Mesenchymal stem cell (in vitro differentiated cells and primary cell): ENCODE measurements at regions not wholly inside any gene's neighbourhood (a gene's known extent, or its start where the extent isn't known, plus 50 kb on each side); places are given as distances from the start of the nearest gene placed in this dataset.
A peak's percentile ranks its signal among the peaks of the same experiment; 100 is the strongest.
"Not testable (repeated sequence)": the region's sequence is repeated elsewhere in the genome, so short reads cannot be mapped to it uniquely, and the experiment has no call there.

Source experiments
- DNase-seq: peaks from one replicate; pipeline ENCODE4 v3.0.0-alpha.2; 2013
- H2AFZ ChIP-seq: one replicate; pipeline ENCODE4 v1.6.1; 2013; ENCODE audit warnings: low read depth, mild to moderate bottlenecking, control low read depth, inconsistent platforms, low read length, moderate library complexity
- H2AK5ac ChIP-seq: 2 replicates; pipeline ENCODE4 v1.6.1; 2013; ENCODE audit warnings: low read length, moderate library complexity, mild to moderate bottlenecking, inconsistent platforms; ENCODE audit not compliant: severe bottlenecking
- H2BK120ac ChIP-seq: one replicate; pipeline ENCODE4 v1.6.1; 2013; ENCODE audit warnings: low read depth, mild to moderate bottlenecking, inconsistent platforms, low read length, moderate library complexity
- H2BK12ac ChIP-seq, 2 experiments: one replicate each; pipeline ENCODE4 v1.6.1; 2013; ENCODE audit warnings: inconsistent platforms in 2 of 2, low read length in 2 of 2, mild to moderate bottlenecking in 2 of 2, moderate library complexity in 2 of 2, control low read depth in 1 of 2
- H2BK15ac ChIP-seq: one replicate; pipeline ENCODE4 v1.6.1; 2013; ENCODE audit warnings: mild to moderate bottlenecking, low read depth, inconsistent platforms; ENCODE audit not compliant: poor library complexity, severe bottlenecking
- H2BK5ac ChIP-seq: 2 replicates; pipeline ENCODE4 v1.6.1; 2013; ENCODE audit warnings: low read depth, mild to moderate bottlenecking, low read length, control low read depth, inconsistent platforms; ENCODE audit not compliant: poor library complexity, severe bottlenecking
- H3K14ac ChIP-seq, 2 experiments: one replicate each; pipeline ENCODE4 v1.6.1; 2013; ENCODE audit warnings: inconsistent platforms in 2 of 2, low read length in 2 of 2, control low read depth in 1 of 2, mild to moderate bottlenecking in 1 of 2, moderate library complexity in 1 of 2
- H3K18ac ChIP-seq, 2 experiments: one replicate each; pipeline ENCODE4 v1.6.1; 2013; ENCODE audit warnings: inconsistent platforms in 2 of 2, low read length in 2 of 2, control low read depth in 1 of 2, low read depth in 1 of 2, mild to moderate bottlenecking in 1 of 2
- H3K23ac ChIP-seq, 2 experiments: one replicate each; pipeline ENCODE4 v1.6.1; 2013; ENCODE audit warnings: inconsistent platforms in 2 of 2, low read length in 2 of 2, mild to moderate bottlenecking in 2 of 2, moderate library complexity in 2 of 2, control low read depth in 1 of 2
- H3K27ac ChIP-seq: 2 replicates; pipeline ENCODE4 v1.5.1; 2013; ENCODE audit warnings: mild to moderate bottlenecking, moderate library complexity, low read length, control low read depth, inconsistent platforms; ENCODE audit not compliant: poor library complexity, severe bottlenecking
- H3K27me3 ChIP-seq, 2 experiments: 2 replicates each; pipeline versions ENCODE4 v1.6.1 to v1.7.0; 2013; ENCODE audit warnings: low read length in 2 of 2, mild to moderate bottlenecking in 2 of 2, moderate library complexity in 2 of 2, control low read depth in 1 of 2, inconsistent platforms in 1 of 2; ENCODE audit not compliant: control insufficient read depth in 1 of 2, insufficient read depth in 1 of 2
- H3K36me3 ChIP-seq, 2 experiments: 2 replicates each; pipeline versions ENCODE4 v1.6.1 to v1.7.0; 2013; ENCODE audit warnings: low read length in 2 of 2, control low read depth in 1 of 2, inconsistent platforms in 1 of 2, low read depth in 1 of 2, mild to moderate bottlenecking in 1 of 2; ENCODE audit not compliant: insufficient read depth in 2 of 2, control insufficient read depth in 1 of 2
- H3K4ac ChIP-seq, 2 experiments: one replicate each; pipeline ENCODE4 v1.6.1; 2013; ENCODE audit warnings: inconsistent platforms in 2 of 2, low read length in 2 of 2, mild to moderate bottlenecking in 2 of 2, moderate library complexity in 2 of 2, control low read depth in 1 of 2, low read depth in 1 of 2
- H3K4me1 ChIP-seq: 2 replicates; pipeline ENCODE4 v1.6.1; 2013; ENCODE audit warnings: low read depth, low read length, control low read depth; ENCODE audit not compliant: control insufficient read depth, insufficient read depth
- H3K4me2 ChIP-seq: 2 replicates; pipeline ENCODE4 v1.6.1; 2013; ENCODE audit warnings: low read length, mild to moderate bottlenecking, inconsistent platforms; ENCODE audit not compliant: poor library complexity, severe bottlenecking
- H3K4me3 ChIP-seq, 2 experiments: 2 replicates each; pipeline versions ENCODE4 v1.5.1 to v1.7.0; 2013; ENCODE audit warnings: low read length in 2 of 2, mild to moderate bottlenecking in 2 of 2, control low read depth in 1 of 2, low read depth in 1 of 2; ENCODE audit not compliant: insufficient read depth in 1 of 2
- H3K79me1 ChIP-seq: replicated peaks from 2 replicates; pipeline ENCODE4 v1.6.1; 2013; ENCODE audit warnings: mild to moderate bottlenecking, control low read depth, low read length, inconsistent platforms; ENCODE audit not compliant: poor library complexity, severe bottlenecking
- H3K9ac ChIP-seq: 2 replicates; pipeline ENCODE4 v1.7.0; 2013; ENCODE audit warnings: mild to moderate bottlenecking, low read length, moderate library complexity
- H3K9me3 ChIP-seq: 2 replicates; pipeline ENCODE4 v1.7.0; 2013; ENCODE audit warnings: mild to moderate bottlenecking, low read length; ENCODE audit not compliant: control insufficient read depth
- H4K8ac ChIP-seq: one replicate; pipeline ENCODE4 v1.6.1; 2013; ENCODE audit warnings: inconsistent platforms, mild to moderate bottlenecking, low read length, moderate library complexity
- H4K91ac ChIP-seq: one replicate; pipeline ENCODE4 v1.6.1; 2013; ENCODE audit warnings: mild to moderate bottlenecking, low read length, inconsistent platforms
- WGBS: methylation state at CpG from one replicate; pipeline ENCODE4 v1.1.7; 2013; ENCODE audit warnings: mixed read lengths; 5-methylcytosine and 5-hydroxymethylcytosine counted together

DNA sequence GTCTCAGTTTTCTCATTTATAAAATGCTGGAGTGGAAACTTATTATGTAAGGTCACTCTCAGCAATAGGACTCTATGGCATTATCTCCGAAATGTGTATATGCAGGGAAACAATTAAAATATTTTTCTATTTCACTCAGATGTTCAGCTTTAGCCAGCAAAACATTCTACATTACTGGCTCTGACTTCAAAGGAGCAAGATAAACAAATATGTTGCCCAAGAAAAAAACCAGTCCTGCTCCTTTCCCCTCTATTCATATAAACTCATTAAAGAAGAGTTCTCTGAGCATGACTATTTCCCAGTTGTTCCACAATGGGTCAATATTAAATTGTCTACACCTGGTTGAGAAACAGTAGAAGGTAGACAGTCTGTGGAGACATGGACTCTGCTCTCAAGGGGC, 155.0 kb downstream of the NPR3 start:
- no peak overlapping the region for H3K23ac ChIP-seq
- DNase-seq = no peak
- H3K4ac ChIP-seq = no peak overlapping the region

DNA sequence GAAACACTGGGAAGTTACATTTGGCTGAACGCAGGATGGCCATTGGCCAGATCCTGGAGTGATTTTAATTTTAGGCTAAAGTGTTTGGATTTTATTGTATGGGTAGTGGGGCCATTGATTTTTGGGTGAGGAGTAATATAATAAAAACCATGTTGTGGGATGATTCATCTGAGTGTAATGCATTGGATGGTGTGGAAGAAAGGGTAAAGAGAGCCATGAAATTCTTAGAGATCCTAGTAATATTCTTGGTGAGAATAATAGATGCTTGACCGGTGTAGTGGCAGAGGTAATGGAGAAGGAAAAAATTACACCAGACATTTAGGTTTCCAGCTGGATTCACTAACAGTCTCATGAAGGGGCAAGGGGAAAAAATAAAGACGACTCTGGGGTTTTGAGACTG, 158.1 kb downstream of the NPR3 start:
- no peak for DNase-seq
- Histone ChIP-seq H2BK15ac (no peak overlapping the region), H3K27me3 (no peaks in the 10 kb centered on the region), H2BK5ac (no peak overlapping the region), H3K4ac (no peak overlapping the region), H3K79me1 (no peaks in the 10 kb centered on the region), H3K9me3 (peaks cover 45% of the 10 kb centered on the region), H3K23ac (no peak overlapping the region), H3K36me3 (no peaks in the 10 kb centered on the region), H2AFZ (no peak overlapping the region), H3K4me1 (no peaks in the 10 kb centered on the region), H2BK12ac (no peak overlapping the region), H4K8ac (no peak overlapping the region), H3K4me2 (no peak overlapping the region), H2BK120ac (no peak overlapping the region), H3K27ac (peak overlapping the region; percentile 50), H4K91ac (no peak overlapping the region), H3K18ac (no peak overlapping the region), H3K14ac (no peak overlapping the region), H3K9ac (no peak overlapping the region), H2AK5ac (no peak overlapping the region), H3K4me3 (no peak overlapping the region)
- 82% methylated on average over 3 of the region's 3 CpGs for WGBS

More for the DNA sequence above, 155.0 kb downstream of the NPR3 start:
- 94% methylated on average over 1 of the region's 1 CpG for WGBS
- Histone ChIP-seq H2BK5ac (no peak overlapping the region), H3K79me1 (no peaks in the 10 kb centered on the region), H3K9me3 (peaks cover 14% of the 10 kb centered on the region), H2BK120ac (no peak overlapping the region), H2BK12ac (no peak overlapping the region), H3K27me3 (no peaks in the 10 kb centered on the region), H3K4me3 (no peak overlapping the region), H3K18ac (no peak overlapping the region), H2AFZ (no peak overlapping the region), H2BK15ac (no peak overlapping the region), H2AK5ac (peak overlapping the region; percentile 71), H3K14ac (no peak overlapping the region), H3K4me2 (no peak overlapping the region), H3K27ac (peak overlapping the region; percentile 28), H3K4me1 (no peaks in the 10 kb centered on the region), H4K8ac (no peak overlapping the region), H3K36me3 (no peaks in the 10 kb centered on the region), H3K9ac (no peak overlapping the region), H4K91ac (no peak overlapping the region)

DNA sequence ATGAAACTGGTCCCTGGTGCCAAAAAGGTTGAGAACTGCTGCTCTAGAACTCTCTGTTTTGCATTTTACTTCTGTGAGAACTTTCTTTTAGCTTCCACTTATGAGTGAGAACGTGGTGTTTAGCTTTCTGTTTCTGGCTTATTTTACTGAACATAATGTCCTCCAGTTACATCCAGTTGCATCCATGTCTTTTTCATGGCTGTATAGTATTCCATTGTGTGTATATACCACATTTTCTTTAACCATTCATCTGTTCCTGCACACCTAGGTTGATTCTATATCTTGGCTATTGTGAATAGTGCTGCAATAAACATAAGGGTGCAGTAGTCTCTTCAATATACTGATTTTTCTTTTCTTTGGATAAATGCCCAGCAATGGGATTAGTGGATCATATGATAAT, 165.7 kb downstream of the NPR3 start:
- H3K27ac ChIP-seq = no peak overlapping the region
- no peak overlapping the region for H3K23ac ChIP-seq
- no CpG with 5 or more reads among the region's 1 CpG for WGBS
- peaks cover 34% of the 10 kb centered on the region for H3K9me3 ChIP-seq
- no peaks in the 10 kb centered on the region for H3K4me1 ChIP-seq
- H3K14ac ChIP-seq = no peak overlapping the region
- H2BK120ac ChIP-seq = no peak overlapping the region
- H2AFZ ChIP-seq = no peak overlapping the region
- H4K91ac ChIP-seq = no peak overlapping the region
- H3K36me3 ChIP-seq = no peaks in the 10 kb centered on the region
- H2BK5ac ChIP-seq = no peak overlapping the region
- no peaks in the 10 kb centered on the region for H3K79me1 ChIP-seq
- no peak overlapping the region for H3K9ac ChIP-seq
- no peak overlapping the region for H3K4me2 ChIP-seq
- no peak overlapping the region for H4K8ac ChIP-seq
- H3K27me3 ChIP-seq = no peaks in the 10 kb centered on the region
- H3K4ac ChIP-seq = no peak overlapping the region
- H2BK15ac ChIP-seq = no peak overlapping the region
- DNase-seq = no peak
- no peak overlapping the region for H2AK5ac ChIP-seq
- no peak overlapping the region for H2BK12ac ChIP-seq
- H3K18ac ChIP-seq = no peak overlapping the region
- H3K4me3 ChIP-seq = no peak overlapping the region

DNA sequence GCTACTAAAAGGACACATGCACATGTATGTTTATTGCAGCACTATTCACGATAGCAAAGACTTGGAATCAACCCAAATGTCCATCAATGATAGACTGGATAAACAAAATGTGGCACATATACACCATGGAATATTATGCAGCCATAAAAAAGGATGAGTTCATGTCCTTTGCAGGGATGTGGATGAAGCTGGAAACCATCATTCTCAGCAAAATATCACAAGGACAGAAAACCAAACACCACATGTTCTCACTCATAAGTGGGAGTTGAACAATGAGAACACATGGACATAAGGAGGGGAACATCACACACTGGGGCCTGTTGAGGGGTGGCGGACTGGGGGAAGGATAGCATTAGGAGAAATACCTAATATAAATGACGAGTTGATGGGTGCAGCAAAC, 168.2 kb downstream of the NPR3 start:
- not testable (repeated sequence) for DNase-seq, H4K8ac ChIP-seq, H3K4me2 ChIP-seq, H2BK120ac ChIP-seq, H3K27ac ChIP-seq, H2BK15ac ChIP-seq, H3K27me3 ChIP-seq, H3K79me1 ChIP-seq, H3K4ac ChIP-seq, H2AK5ac ChIP-seq, H2BK5ac ChIP-seq, H3K36me3 ChIP-seq, H4K91ac ChIP-seq, H2AFZ ChIP-seq, H3K18ac ChIP-seq, H3K4me3 ChIP-seq, H2BK12ac ChIP-seq, H3K14ac ChIP-seq, H3K23ac ChIP-seq, H3K9ac ChIP-seq, H3K4me1 ChIP-seq
- WGBS = no CpG with 5 or more reads among the region's 3 CpGs
- H3K9me3 ChIP-seq = peaks cover 25% of the 10 kb centered on the region
